H1 (cell line): ENCODE measurements at regions not wholly inside any gene's neighbourhood (a gene's known extent, or its start where the extent isn't known, plus 50 kb on each side); places are given as distances from the start of the nearest gene placed in this dataset.

Experiments used
- CTCF ChIA-PET: fragments of 300-600 bp; sonication (Branson Sonifier 250); formaldehyde crosslinking; loops from one replicate; lab custom pipeline; 2021; ENCODE audit not compliant: partially characterized antibody; lab: Charles Lee
- POLR2A ChIA-PET: fragments of 300-600 bp; sonication (Branson Sonifier 250); formaldehyde crosslinking; loops from one replicate; lab custom pipeline; 2021; ENCODE audit warnings: inconsistent platforms; ENCODE audit not compliant: partially characterized antibody; lab: Charles Lee
- DNase-seq, 2 experiments: peaks; one replicate each; pipeline versions ENCODE4 v3.0.0 to v3.0.0-alpha.2; 2010 to 2022; ENCODE audit warnings: low spot score in 2 of 2, low read depth in 1 of 2, mixed read lengths in 1 of 2
- FAIRE-seq: peaks from 2 replicates; lab custom pipeline; 2011; peaks lifted over from hg19 to GRCh38; lab: Jason Lieb, UNC
- H2AFZ ChIP-seq: 2 replicates; pipeline ENCODE4 v1.8.1; 2012; ENCODE audit warnings: low read length, inconsistent platforms
- H2AK5ac ChIP-seq: 2 replicates; pipeline ENCODE4 v1.6.1; 2013; ENCODE audit warnings: low read depth, low read length
- H2BK120ac ChIP-seq: replicated peaks from 2 replicates; pipeline ENCODE3; 2013; ENCODE audit warnings: low read depth, low read length, inconsistent platforms
- H2BK12ac ChIP-seq: 2 replicates; pipeline ENCODE4 v1.6.1; 2013; ENCODE audit warnings: low read depth, low read length
- H2BK15ac ChIP-seq: 2 replicates; pipeline ENCODE4 v1.6.1; 2013; ENCODE audit warnings: low read length
- H2BK20ac ChIP-seq: 2 replicates; pipeline ENCODE4 v1.6.1; 2013; ENCODE audit warnings: low read length
- H2BK5ac ChIP-seq: 2 replicates; pipeline ENCODE4 v1.6.1; 2013; ENCODE audit warnings: low read depth, low read length
- H3K14ac ChIP-seq: 2 replicates; pipeline ENCODE4 v1.6.1; 2013; ENCODE audit warnings: inconsistent platforms; ENCODE audit not compliant: insufficient read length
- H3K18ac ChIP-seq: 2 replicates; pipeline ENCODE4 v1.6.1; 2013; ENCODE audit warnings: low read length; ENCODE audit errors: extremely low read depth
- H3K23ac ChIP-seq: 2 replicates; pipeline ENCODE4 v1.6.1; 2013; ENCODE audit warnings: inconsistent platforms; ENCODE audit not compliant: insufficient read length
- H3K23me2 ChIP-seq: 2 replicates; pipeline ENCODE4 v1.6.1; 2013; ENCODE audit warnings: low read depth, low read length
- H3K27ac ChIP-seq: 2 replicates; pipeline ENCODE4 v1.6.1; 2011; ENCODE audit warnings: low read depth, low read length, inconsistent platforms
- H3K27me3 ChIP-seq, 4 experiments: replicated peaks in 1 of 4; 1 replicate in 1 of 4; 2 replicates in 3 of 4; pipeline versions ENCODE4 v1.6.1 to v1.8.1; 2011 to 2013; ENCODE audit warnings: low read length in 3 of 4, mild to moderate bottlenecking in 3 of 4, inconsistent platforms in 2 of 4, mixed read lengths in 2 of 4, moderate library complexity in 1 of 4; ENCODE audit not compliant: control insufficient read depth in 3 of 4, insufficient read depth in 3 of 4; ENCODE audit errors: extremely low read depth in 1 of 4
- H3K36me3 ChIP-seq, 4 experiments: 2 replicates each; pipeline versions ENCODE4 v1.6.1 to v1.8.1; 2011 to 2013; ENCODE audit warnings: mild to moderate bottlenecking in 4 of 4, low read length in 3 of 4, moderate library complexity in 2 of 4, control low read depth in 1 of 4, inconsistent platforms in 1 of 4; ENCODE audit not compliant: insufficient read depth in 4 of 4, control insufficient read depth in 2 of 4
- H3K4ac ChIP-seq: replicated peaks from 2 replicates; pipeline ENCODE3; 2013; ENCODE audit warnings: low read length, low read depth, mixed read lengths, inconsistent platforms; ENCODE audit not compliant: insufficient read length
- H3K4me1 ChIP-seq, 4 experiments: replicated peaks in 1 of 4; 1 replicate in 1 of 4; 2 replicates in 3 of 4; pipeline versions ENCODE4 v1.6.1 to v1.8.1; 2011 to 2013; ENCODE audit warnings: low read length in 3 of 4, inconsistent platforms in 2 of 4, mixed read lengths in 1 of 4; ENCODE audit not compliant: insufficient read depth in 4 of 4, control insufficient read depth in 3 of 4
- H3K4me2 ChIP-seq, 2 experiments: 2 replicates each; pipeline versions ENCODE4 v1.6.1 to v1.8.1; 2011 to 2013; ENCODE audit warnings: low read depth in 2 of 2, low read length in 2 of 2, control low read depth in 1 of 2, inconsistent platforms in 1 of 2, mild to moderate bottlenecking in 1 of 2; ENCODE audit not compliant: insufficient read depth in 1 of 2
- H3K4me3 ChIP-seq, 4 experiments: fragments of 200-600, 300-600 bp in 1 of 4; sonication (generic), shearing (Covaris generic), sonication (Bioruptor Twin) in 1 of 4; 2 replicates each; pipeline versions ENCODE4 v1.5.1 to v1.8.1; 2011 to 2016; ENCODE audit warnings: low read length in 4 of 4, low read depth in 3 of 4, control low read depth in 2 of 4, inconsistent platforms in 2 of 4, mild to moderate bottlenecking in 2 of 4, mixed read lengths in 1 of 4, moderate library complexity in 1 of 4; ENCODE audit not compliant: insufficient read depth in 2 of 4; ENCODE audit errors: extremely low read depth in 1 of 4
- H3K56ac ChIP-seq: replicated peaks from 2 replicates; pipeline ENCODE3; 2013; ENCODE audit warnings: low read depth, mild to moderate bottlenecking, mixed read lengths, low read length, inconsistent platforms; ENCODE audit not compliant: insufficient read length
- H3K79me1 ChIP-seq: 2 replicates; pipeline ENCODE4 v1.6.1; 2013; ENCODE audit warnings: low read depth, low read length, control low read depth
- H3K79me2 ChIP-seq, 2 experiments: 2 replicates each; pipeline versions ENCODE4 v1.6.1 to v1.8.1; 2012 to 2013; ENCODE audit warnings: low read length in 2 of 2, mild to moderate bottlenecking in 2 of 2, inconsistent platforms in 1 of 2; ENCODE audit not compliant: insufficient read depth in 2 of 2, control insufficient read depth in 1 of 2
- H3K9ac ChIP-seq, 4 experiments: replicated peaks in 1 of 4; 1 replicate in 1 of 4; 2 replicates in 3 of 4; pipeline versions ENCODE4 v1.6.1 to v1.8.1; 2011 to 2013; ENCODE audit warnings: low read depth in 3 of 4, low read length in 3 of 4, control low read depth in 2 of 4, mild to moderate bottlenecking in 2 of 4, moderate library complexity in 2 of 4, inconsistent platforms in 1 of 4; ENCODE audit errors: extremely low read depth in 1 of 4
- H3K9me3 ChIP-seq, 2 experiments: 2 replicates each; pipeline versions ENCODE4 v1.6.1 to v1.8.1; 2012 to 2013; ENCODE audit warnings: mild to moderate bottlenecking in 2 of 2, moderate library complexity in 2 of 2, control low read depth in 1 of 2, inconsistent platforms in 1 of 2, low read depth in 1 of 2, low read length in 1 of 2, mixed read lengths in 1 of 2; ENCODE audit not compliant: insufficient read depth in 2 of 2
- H4K20me1 ChIP-seq, 2 experiments: replicated peaks in 1 of 2; 2 replicates each; pipeline versions ENCODE3 to v1.8.1; 2011 to 2013; ENCODE audit warnings: inconsistent platforms in 2 of 2, low read length in 2 of 2, mild to moderate bottlenecking in 1 of 2; ENCODE audit not compliant: insufficient read depth in 2 of 2, control insufficient read depth in 1 of 2
- H4K5ac ChIP-seq: 2 replicates; pipeline ENCODE4 v1.6.1; 2013; ENCODE audit warnings: low read length, low read depth, mixed read lengths, inconsistent platforms; ENCODE audit not compliant: insufficient read length
- H4K8ac ChIP-seq: 2 replicates; pipeline ENCODE4 v1.8.0; 2013; ENCODE audit warnings: mild to moderate bottlenecking, moderate library complexity, low read length, inconsistent platforms; ENCODE audit not compliant: insufficient read depth; ENCODE audit errors: extremely low read depth
- H4K91ac ChIP-seq: replicated peaks from 2 replicates; pipeline ENCODE3; 2013; ENCODE audit warnings: low read length, mixed read lengths, inconsistent platforms; ENCODE audit not compliant: insufficient read length
- CREB1 ChIP-seq: IDR thresholded peaks from 2 replicates; pipeline ENCODE4 v1.6.1; 2012; ENCODE audit warnings: inconsistent platforms
- CTBP2 ChIP-seq: IDR thresholded peaks from 2 replicates; pipeline ENCODE4 v1.7.0; 2011; ENCODE audit warnings: borderline replicate concordance, mild to moderate bottlenecking, moderate library complexity, mixed read lengths, low read length; ENCODE audit not compliant: insufficient read depth, insufficient read length
- EGR1 ChIP-seq: IDR thresholded peaks from 2 replicates; pipeline ENCODE4 v1.6.1; 2011; ENCODE audit warnings: low read depth, low read length, borderline replicate concordance
- POU5F1 ChIP-seq: IDR thresholded peaks from 2 replicates; pipeline ENCODE4 v1.6.1; 2011; ENCODE audit warnings: low read depth, mild to moderate bottlenecking, low read length, moderate library complexity
- TAF7 ChIP-seq: optimal IDR thresholded peaks from 2 replicates; pipeline ENCODE3; 2011; ENCODE audit warnings: low read depth, mild to moderate bottlenecking, inconsistent platforms, low read length, moderate library complexity, borderline replicate concordance

- Histone ChIP-seq H3K79me1 (no peaks in the 10 kb centered on the region), H3K18ac (no peak overlapping the region)
Observed at GRCh38 chr3:10638466-10638865, 133.1 kb upstream of the ATP2B2 start.

More at GRCh38 chr3:10638466-10638865, 133.1 kb upstream of the ATP2B2 start:
- Histone ChIP-seq H3K9ac (no peak overlapping the region), H3K27me3 (no peaks in the 10 kb centered on the region; a peak in 1 of 7 replicates), H2BK20ac (no peak overlapping the region), H4K5ac (no peak overlapping the region), H2BK12ac (no peak overlapping the region), H3K9me3 (peaks cover 3 to 6% of the 10 kb centered on the region in 2 experiments; a peak in 1 of 4 replicates), H2AK5ac (no peak overlapping the region), H4K8ac (no peak overlapping the region), H3K27ac (no peak overlapping the region), H4K20me1 (no peaks in the 10 kb centered on the region), H3K4me2 (no peak overlapping the region), H3K14ac (no peak overlapping the region), H3K79me2 (no peaks in the 10 kb centered on the region), H3K23me2 (peaks cover 4% of the 10 kb centered on the region; the same call in 1 of the 2 replicates), H3K36me3 (no peaks in the 10 kb centered on the region), H3K56ac (no peak overlapping the region), H2AFZ (no peak overlapping the region), H2BK5ac (no peak overlapping the region), H3K4me1 (no peaks in the 10 kb centered on the region), H4K91ac (no peak overlapping the region), H2BK15ac (no peak overlapping the region), H3K4me3 (no peak overlapping the region), H2BK120ac (no peak overlapping the region), H3K23ac (no peak overlapping the region), H3K4ac (no peak overlapping the region)
- no peak for TF ChIP-seq CREB1
- no peak for TF ChIP-seq TAF7
- no peak for TF ChIP-seq EGR1
- TF ChIP-seq CTBP2: no peak
- TF ChIP-seq POU5F1: no peak
- DNase-seq (no peak), FAIRE-seq (no peak)
- ChIA-PET POLR2A (no interaction called here), CTCF (interaction anchor here (1.2 kb wide), 1 partner anchor 13 kb away, joined by 3 read pairs; no protein-coding TSS in a partner anchor)
